Body of pancreas (tissue), 4 donors: ENCODE measurements at regions not wholly inside any gene's neighbourhood (a gene's known extent, or its start where the extent isn't known, plus 50 kb on each side); places are given as distances from the start of the nearest gene placed in this dataset.

Experiments
- ATAC-seq: fragments of 150-250 bp; one replicate; pipeline ENCODE4 v1.9.1; 2016
- DNase-seq, 4 donors: peaks; one replicate each; pipeline ENCODE4 v3.0.0-alpha.2; 2019
- H3K27ac ChIP-seq, 4 donors: fragments of 200-600 bp; sonication (generic); 1 replicate in 3 of 4; 2 replicates in 1 of 4; pipeline versions ENCODE4 v1.5.1 to v1.6.1; 2016 to 2019; ENCODE audit warnings: mild to moderate bottlenecking in 1 of 4, mixed read lengths in 1 of 4, moderate library complexity in 1 of 4
- H3K27me3 ChIP-seq, 2 donors: fragments of 200-600 bp; sonication (generic); one replicate each; pipeline ENCODE4 v1.6.0; 2016; ENCODE audit warnings: mild to moderate bottlenecking in 1 of 2
- H3K36me3 ChIP-seq, 2 donors: fragments of 200-600 bp; sonication (generic); replicated peaks in 1 of 2; 2 replicates each; pipeline ENCODE4 v1.5.1; 2016; ENCODE audit warnings: low read depth in 2 of 2; ENCODE audit not compliant: insufficient read depth in 1 of 2
- H3K4me1 ChIP-seq: fragments of 200-600 bp; sonication (generic); one replicate; pipeline ENCODE4 v1.6.0; 2016
- H3K4me3 ChIP-seq, 2 donors: fragments of 200-600 bp; sonication (generic); 1 replicate in 1 of 2; 2 replicates in 1 of 2; pipeline ENCODE4 v1.5.1; 2016 to 2019
- H3K9me3 ChIP-seq, 3 donors: fragments of 200-600 bp; sonication (generic); 1 replicate in 2 of 3; 2 replicates in 1 of 3; pipeline ENCODE4 v1.5.1; 2016
- CTCF ChIP-seq, 7 experiments: fragments of 450-650 bp in 4 of 7; fragments of 200-600 bp in 3 of 7; sonication (generic) in 3 of 7; IDR thresholded peaks; one replicate each; pipeline ENCODE4 v1.5.1; 2016 to 2019; ENCODE audit warnings: antibody characterized with exemption in 7 of 7
- POLR2A ChIP-seq, 3 donors: fragments of 450-650 bp; IDR thresholded peaks; one replicate each; pipeline ENCODE4 v1.6.1; 2016; ENCODE audit warnings: antibody characterized with exemption in 3 of 3, mild to moderate bottlenecking in 2 of 3
- WGBS, 2 donors: methylation state at CpG; one replicate each; pipeline ENCODE4 v1.1.5; 2017; 5-methylcytosine and 5-hydroxymethylcytosine counted together
- intact Hi-C: fragments of 100-400 bp; cut with DNase I; formaldehyde crosslinking; loops from one replicate; pipeline ENCODE4 v1.15.1; 2023

GRCh38 chr17:33970279-33970678, 284.8 kb upstream of the CCL2 start:
- H3K27me3 ChIP-seq = no peaks in the 10 kb centered on the region
- DNase-seq (peak in 3 of 4 donors; percentile 17 to 21 (median 20)), ATAC-seq (no peak)
- H3K4me1 ChIP-seq = no peaks in the 10 kb centered on the region
- H3K9me3 ChIP-seq = no peaks in the 10 kb centered on the region
- no peaks in the 10 kb centered on the region for H3K36me3 ChIP-seq
- intact Hi-C loops = no loop called here
- H3K27ac ChIP-seq = no peak overlapping the region
- WGBS, 2 donors = 61 to 68% methylated on average over 4 to 5 of the region's 5 CpGs
- H3K4me3 ChIP-seq = no peak overlapping the region
- no peak for TF ChIP-seq CTCF (IDR thresholded peaks at IDR 0.05)
- no peak for TF ChIP-seq POLR2A (IDR thresholded peaks at IDR 0.05)

GRCh38 chr17:33972763-33973162, 282.3 kb upstream of the CCL2 start:
- no peaks in the 10 kb centered on the region for H3K9me3 ChIP-seq
- TF ChIP-seq POLR2A (IDR thresholded peaks at IDR 0.05) (no peak), CTCF (IDR thresholded peaks at IDR 0.05) (no peak)
- H3K4me3 ChIP-seq = no peak overlapping the region
- H3K27me3 ChIP-seq = no peaks in the 10 kb centered on the region
- intact Hi-C loops = no loop called here
- ATAC-seq (no peak), DNase-seq (no peak)
- no peaks in the 10 kb centered on the region for H3K4me1 ChIP-seq
- no peaks in the 10 kb centered on the region for H3K36me3 ChIP-seq
- WGBS, 2 donors = 50 to 52% methylated on average over 3 of the region's 3 CpGs
- H3K27ac ChIP-seq = no peak overlapping the region

GRCh38 chr17:33973491-33973890, 281.6 kb upstream of the CCL2 start:
- 46 to 49% methylated on average over 5 of the region's 5 CpGs for WGBS, 2 donors
- H3K27ac ChIP-seq = no peak overlapping the region
- ATAC-seq (no peak), DNase-seq (no peak)
- no peaks in the 10 kb centered on the region for H3K36me3 ChIP-seq
- no peak overlapping the region for H3K4me3 ChIP-seq
- no peaks in the 10 kb centered on the region for H3K4me1 ChIP-seq
- TF ChIP-seq POLR2A (IDR thresholded peaks at IDR 0.05) (no peak), CTCF (IDR thresholded peaks at IDR 0.05) (no peak)
- no peaks in the 10 kb centered on the region for H3K27me3 ChIP-seq
- no peaks in the 10 kb centered on the region for H3K9me3 ChIP-seq
- intact Hi-C loops = no loop called here

GRCh38 chr17:33974276-33974675, 280.8 kb upstream of the CCL2 start:
- TF ChIP-seq CTCF (IDR thresholded peaks at IDR 0.05) (no peak), POLR2A (IDR thresholded peaks at IDR 0.05) (no peak)
- Histone ChIP-seq H3K9me3 (no peaks in the 10 kb centered on the region), H3K36me3 (no peaks in the 10 kb centered on the region), H3K27me3 (no peaks in the 10 kb centered on the region), H3K4me3 (no peak overlapping the region), H3K4me1 (no peaks in the 10 kb centered on the region), H3K27ac (no peak overlapping the region)
- 70 to 76% methylated on average over 3 of the region's 3 CpGs for WGBS, 2 donors
- DNase-seq = no peak
- intact Hi-C loops = no loop called here
- no peak for ATAC-seq

- Histone ChIP-seq H3K9me3 (no peaks in the 10 kb centered on the region), H3K4me3 (no peak overlapping the region), H3K27ac (no peak overlapping the region), H3K27me3 (no peaks in the 10 kb centered on the region), H3K36me3 (no peaks in the 10 kb centered on the region), H3K4me1 (no peaks in the 10 kb centered on the region)
- intact Hi-C loops = no loop called here
- DNase-seq (no peak), ATAC-seq (no peak)
- 37 to 48% methylated on average over 8 of the region's 8 CpGs for whole genome bisulfite sequencing, 2 donors
- TF ChIP-seq CTCF (IDR thresholded peaks at IDR 0.05) (no peak), POLR2A (IDR thresholded peaks at IDR 0.05) (no peak)
These were observed 278.3 kb upstream of the CCL2 start for GRCh38 chr17:33976831-33977230.
